ENCODE measurements at regions not wholly inside any gene's neighbourhood (a gene's known extent, or its start where the extent isn't known, plus 50 kb on each side); places are given as distances from the start of the nearest gene placed in this dataset.

GRCh38 chr4:152107736-152108500 is 347.1 kb upstream of the GATB start:
- H3K4me3 Mint-ChIP-seq, result no peak overlapping the region
- DNase-seq (no peak), ATAC-seq (no peak)
- H3K27me3 Mint-ChIP-seq, result no peaks in the 10 kb centered on the region
- H3K4me1 Mint-ChIP-seq, result peaks cover 88% of the 10 kb centered on the region
- H3K9me3 Mint-ChIP-seq, result no peaks in the 10 kb centered on the region
- H3K27ac Mint-ChIP-seq, result no peak overlapping the region

- peaks cover 88% of the 10 kb centered on the region for H3K4me1 Mint-ChIP-seq
- ATAC-seq (no peak), DNase-seq (no peak)
- no peaks in the 10 kb centered on the region for H3K27me3 Mint-ChIP-seq
- no peak overlapping the region for H3K27ac Mint-ChIP-seq
- no peaks in the 10 kb centered on the region for H3K9me3 Mint-ChIP-seq
- no peak overlapping the region for H3K4me3 Mint-ChIP-seq
Observed at GRCh38 chr4:152106781-152107321, 346.0 kb upstream of the GATB start.

- ATAC-seq (no peak), DNase-seq (no peak)
- Mint-ChIP-seq H3K27ac (peak overlapping the region in 1 of 2 donors; percentile 89), H3K9me3 (no peaks in the 10 kb centered on the region), H3K4me1 (peaks cover 93% of the 10 kb centered on the region), H3K27me3 (no peaks in the 10 kb centered on the region), H3K4me3 (no peak overlapping the region)
Observed at GRCh38 chr4:152106113-152106763, 345.4 kb upstream of the GATB start.

GRCh38 chr4:152104901-152105357 is 344.1 kb upstream of the GATB start:
- peak overlapping the region in 1 of 2 donors; percentile 42 for H3K27ac Mint-ChIP-seq
- peak overlapping the region in 1 of 2 donors; percentile 17 for H3K4me3 Mint-ChIP-seq
- peaks cover 99% of the 10 kb centered on the region for H3K4me1 Mint-ChIP-seq
- DNase-seq, result no peak
- no peak for ATAC-seq
- H3K9me3 Mint-ChIP-seq, result no peaks in the 10 kb centered on the region
- no peaks in the 10 kb centered on the region for H3K27me3 Mint-ChIP-seq

GRCh38 chr4:152104356-152104755 is 343.5 kb upstream of the GATB start:
- H3K27ac Mint-ChIP-seq, result peak overlapping the region; percentile 36 to 60
- H3K9me3 Mint-ChIP-seq, result no peaks in the 10 kb centered on the region
- no peaks in the 10 kb centered on the region for H3K27me3 Mint-ChIP-seq
- H3K4me1 Mint-ChIP-seq, result peaks cover 99% of the 10 kb centered on the region
- no peak for ATAC-seq
- no peak for DNase-seq
- peak overlapping the region in 1 of 2 donors; percentile 25 for H3K4me3 Mint-ChIP-seq

- H3K27me3 Mint-ChIP-seq, result no peaks in the 10 kb centered on the region
- DNase-seq (no peak), ATAC-seq (no peak)
- H3K4me3 Mint-ChIP-seq, result peak overlapping the region; percentile 52 to 96
- H3K9me3 Mint-ChIP-seq, result no peaks in the 10 kb centered on the region
- peaks cover 99% of the 10 kb centered on the region for H3K4me1 Mint-ChIP-seq
- peak overlapping the region; percentile 91 to 92 for H3K27ac Mint-ChIP-seq
Observed at GRCh38 chr4:152103181-152103901, 342.5 kb upstream of the GATB start.

- Mint-ChIP-seq H3K4me1 (peaks cover 90% of the 10 kb centered on the region), H3K27me3 (no peaks in the 10 kb centered on the region), H3K27ac (peak overlapping the region; percentile 20 to 98), H3K9me3 (no peaks in the 10 kb centered on the region), H3K4me3 (peak overlapping the region; percentile 91 to 96)
- ATAC-seq, result no peak
- no peak for DNase-seq
Observed at GRCh38 chr4:152102436-152103000, 341.7 kb upstream of the GATB start.

- peak overlapping the region; percentile 91 to 96 for H3K4me3 Mint-ChIP-seq
- no peak for DNase-seq
- ATAC-seq, result no peak
- H3K27ac Mint-ChIP-seq, result peak overlapping the region; percentile 97 to 98
- no peaks in the 10 kb centered on the region for H3K27me3 Mint-ChIP-seq
- H3K4me1 Mint-ChIP-seq, result peaks cover 88% of the 10 kb centered on the region
- no peaks in the 10 kb centered on the region for H3K9me3 Mint-ChIP-seq
Observed at GRCh38 chr4:152101556-152102435, 341.0 kb upstream of the GATB start.

GRCh38 chr4:152100379-152101201 is 339.8 kb upstream of the GATB start:
- DNase-seq, result peak; percentile 65 to 85
- peak overlapping the region; percentile 91 to 96 for H3K4me3 Mint-ChIP-seq
- peak overlapping the region; percentile 97 to 98 for H3K27ac Mint-ChIP-seq

GRCh38 chr4:152099981-152100378 is 339.2 kb upstream of the GATB start:
- ATAC-seq (peak; percentile 1), DNase-seq (no peak)
- Mint-ChIP-seq H3K4me1 (peaks cover 88% of the 10 kb centered on the region), H3K9me3 (no peaks in the 10 kb centered on the region), H3K4me3 (peak overlapping the region; percentile 91 to 96), H3K27me3 (no peaks in the 10 kb centered on the region), H3K27ac (peak overlapping the region; percentile 97 to 98)

More at GRCh38 chr4:152100379-152101201, 339.8 kb upstream of the GATB start:
- no peaks in the 10 kb centered on the region for H3K27me3 Mint-ChIP-seq
- ATAC-seq, result peak; percentile 90
- H3K9me3 Mint-ChIP-seq, result no peaks in the 10 kb centered on the region
- peaks cover 88% of the 10 kb centered on the region for H3K4me1 Mint-ChIP-seq

GRCh38 chr4:152099555-152099954 is 338.7 kb upstream of the GATB start:
- Mint-ChIP-seq H3K9me3 (no peaks in the 10 kb centered on the region), H3K4me3 (peak overlapping the region in 1 of 2 donors; percentile 96), H3K4me1 (peaks cover 88% of the 10 kb centered on the region), H3K27ac (peak overlapping the region; percentile 97 to 98), H3K27me3 (no peaks in the 10 kb centered on the region)
- ATAC-seq (no peak), DNase-seq (no peak)

- Mint-ChIP-seq H3K4me3 (no peak overlapping the region), H3K9me3 (no peaks in the 10 kb centered on the region), H3K4me1 (peaks cover 88% of the 10 kb centered on the region), H3K27me3 (no peaks in the 10 kb centered on the region), H3K27ac (peak overlapping the region; percentile 52 to 54)
- DNase-seq (no peak), ATAC-seq (no peak)
Observed at GRCh38 chr4:152099061-152099425, 338.2 kb upstream of the GATB start.

- Mint-ChIP-seq H3K4me3 (no peak overlapping the region), H3K27ac (no peak overlapping the region), H3K9me3 (peaks cover 0 to 3% of the 10 kb centered on the region in 2 donors), H3K4me1 (peaks cover 86% of the 10 kb centered on the region), H3K27me3 (no peaks in the 10 kb centered on the region)
- ATAC-seq (no peak), DNase-seq (no peak)
Observed at GRCh38 chr4:152098365-152099060, 337.7 kb upstream of the GATB start.

All from stimulated activated naive CD8-positive, alpha-beta T cell treated with anti-CD3 and anti-CD28 coated beads, Interleukin-15, amount 100 ng/mL, for 72 hours (primary cell).